OCI-LY7 (cell line): ENCODE measurements at regions not wholly inside any gene's neighbourhood (a gene's known extent, or its start where the extent isn't known, plus 50 kb on each side); places are given as distances from the start of the nearest gene placed in this dataset.

Experiments used
- BruUV-seq: library from RNA; stranded (reverse); fragments of 400-500 nt; replicated peaks from 2 replicates; lab custom pipeline; 2021; lab: Mats Ljungman, UMichigan
- CTCF ChIA-PET: fragments of 300-600 bp; sonication (Branson Sonifier 250); formaldehyde crosslinking; loops from one replicate; lab custom pipeline; 2022; ENCODE audit warnings: antibody characterized with exemption; ENCODE audit not compliant: unreplicated experiment; lab: Charles Lee
- POLR2A ChIA-PET: fragments of 300-600 bp; sonication (Branson Sonifier 250); formaldehyde crosslinking; loops from one replicate; lab custom pipeline; 2022; ENCODE audit warnings: antibody characterized with exemption; lab: Charles Lee
- DNase-seq: peaks from one replicate; pipeline ENCODE4 v3.0.0-alpha.2; 2015; ENCODE audit warnings: low spot score
- H2AFZ ChIP-seq: fragments of 200-600 bp; sonication (generic), shearing (Covaris generic); 2 replicates; pipeline ENCODE4 v1.6.1; 2014; ENCODE audit warnings: mild to moderate bottlenecking, antibody characterized with exemption, low read length, moderate library complexity
- H3K27ac ChIP-seq: fragments of 200-600 bp; sonication (generic); 2 replicates; pipeline ENCODE4 v1.5.1; 2014; ENCODE audit warnings: mixed run types, low read depth, mild to moderate bottlenecking, moderate library complexity, low read length, inconsistent platforms; ENCODE audit not compliant: poor library complexity, severe bottlenecking
- H3K36me3 ChIP-seq: fragments of 200-600 bp; sonication (generic); 2 replicates; pipeline ENCODE4 v1.6.1; 2014; ENCODE audit warnings: mild to moderate bottlenecking, antibody characterized with exemption, low read length, moderate library complexity, mixed read lengths; ENCODE audit not compliant: insufficient read depth
- H3K4me1 ChIP-seq: fragments of 200-600 bp; sonication (generic); 2 replicates; pipeline ENCODE4 v1.5.1; 2014; ENCODE audit warnings: mild to moderate bottlenecking, low read length; ENCODE audit not compliant: insufficient read depth, poor library complexity, severe bottlenecking
- H3K4me2 ChIP-seq: fragments of 200-600 bp; sonication (generic); 2 replicates; pipeline ENCODE4 v1.6.1; 2014; ENCODE audit warnings: mild to moderate bottlenecking, low read length
- H3K4me3 ChIP-seq: fragments of 200-600 bp; sonication (generic); 2 replicates; pipeline ENCODE4 v1.5.1; 2014; ENCODE audit warnings: mild to moderate bottlenecking, low read depth, low read length; ENCODE audit not compliant: poor library complexity, severe bottlenecking
- H3K79me2 ChIP-seq: fragments of 200-600 bp; sonication (generic); 2 replicates; pipeline ENCODE4 v1.6.1; 2016; ENCODE audit warnings: low read depth, mild to moderate bottlenecking, low read length, moderate library complexity, mixed read lengths; ENCODE audit not compliant: insufficient read depth
- H3K9me2 ChIP-seq: fragments of 200-600 bp; sonication (generic); 2 replicates; pipeline ENCODE4 v1.6.1; 2016; ENCODE audit warnings: mild to moderate bottlenecking, low read length, mixed read lengths; ENCODE audit not compliant: insufficient read depth
- H3K9me3 ChIP-seq: fragments of 200-600 bp; sonication (generic); 2 replicates; pipeline ENCODE4 v1.6.1; 2014; ENCODE audit warnings: mild to moderate bottlenecking, mixed run types, low read length, mixed read lengths
- H4K20me1 ChIP-seq: fragments of 200-600 bp; sonication (generic); 2 replicates; pipeline ENCODE4 v1.6.1; 2014; ENCODE audit warnings: mild to moderate bottlenecking, antibody characterized with exemption, low read length, moderate library complexity, mixed read lengths; ENCODE audit not compliant: insufficient read depth
- EZH2phosphoT487 ChIP-seq: fragments of 200-600 bp; sonication (generic); IDR thresholded peaks from 2 replicates; pipeline ENCODE4 v1.6.1; 2018; ENCODE audit warnings: low read depth, borderline replicate concordance, mild to moderate bottlenecking, mixed run types, antibody characterized with exemption, low read length, moderate library complexity, mixed read lengths
- intact Hi-C: fragments of 100-400 bp; cut with micrococcal nuclease; formaldehyde crosslinking; loops from one replicate; pipeline ENCODE4 v1.10.0; 2022; ENCODE audit not compliant: unreplicated experiment
- TF ChIP-seq, protein P1 (sequence below): fragments of 200-600 bp; sonication (generic); conservative IDR thresholded peaks from 2 replicates; pipeline ENCODE4 v1.5.1; 2014; ENCODE audit warnings: mild to moderate bottlenecking, antibody characterized with exemption, low read length, moderate library complexity, mixed read lengths

DNA sequence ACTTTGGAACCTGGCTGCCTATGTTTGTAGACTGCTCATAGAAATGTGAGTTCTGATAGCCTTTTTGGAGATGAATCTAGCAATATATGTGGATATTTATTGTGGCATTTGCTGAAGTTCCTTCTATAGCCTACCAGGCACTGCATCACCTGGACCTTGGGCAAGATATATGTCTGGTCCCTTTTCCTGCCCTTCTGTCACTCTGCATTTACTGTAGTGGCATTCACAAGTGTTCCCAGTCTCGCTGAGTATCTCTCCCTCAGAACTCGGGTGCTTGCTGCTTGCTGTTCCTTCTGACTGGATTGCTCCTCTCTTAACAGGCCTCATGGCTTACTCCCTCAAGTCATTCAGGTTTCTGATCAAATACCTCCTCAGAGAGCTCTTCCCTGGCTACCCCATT is 145.0 kb downstream of the UBE2E3 start:
- BruUV-seq, result no TSS peak
- POLR2A ChIA-PET, result interaction anchor here (0.6 to 1.4 kb wide), 4 partner anchors 20 to 179 kb away, joined by 3 to 4 read pairs (median 4); no protein-coding TSS in a partner anchor
- H3K4me1 ChIP-seq, result no peaks in the 10 kb centered on the region

DNA sequence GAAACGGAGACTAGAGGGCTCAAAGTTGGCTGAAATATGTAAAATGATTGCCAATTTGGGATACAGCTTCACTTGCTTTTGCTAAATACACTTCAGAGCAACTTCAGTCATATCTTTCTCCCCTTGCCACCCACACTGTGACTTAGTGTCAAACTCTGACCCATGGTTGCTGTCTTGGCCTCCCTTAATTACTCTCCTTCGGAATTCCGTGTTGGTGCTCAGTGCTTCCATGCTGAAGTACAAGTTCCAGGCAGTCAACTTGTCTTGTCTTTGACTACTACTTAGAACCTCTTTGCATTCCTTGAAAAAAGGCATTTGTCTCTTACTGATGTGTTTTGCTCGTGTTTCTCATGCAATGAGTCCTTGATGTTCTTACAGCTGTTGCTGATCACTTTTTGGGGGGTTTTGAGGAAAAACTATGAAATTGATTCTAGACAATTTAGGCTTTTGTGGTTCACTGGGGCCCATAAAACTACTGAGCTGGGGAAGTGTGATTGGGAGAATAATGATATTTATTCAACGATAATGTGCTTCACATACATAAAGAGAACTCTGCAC is 146.0 kb downstream of the UBE2E3 start:
- Histone ChIP-seq H3K4me3 (no peak overlapping the region), H4K20me1 (no peaks in the 10 kb centered on the region), H3K9me3 (no peaks in the 10 kb centered on the region), H3K27ac (no peak overlapping the region), H2AFZ (no peak overlapping the region), H3K79me2 (no peaks in the 10 kb centered on the region), H3K4me2 (no peak overlapping the region), H3K9me2 (no peaks in the 10 kb centered on the region), H3K4me1 (no peaks in the 10 kb centered on the region), H3K36me3 (no peaks in the 10 kb centered on the region)
- no peak for DNase-seq
- CTCF ChIA-PET, result no interaction called here
- intact Hi-C loops, result no loop called here
- TF ChIP-seq, protein P1, sequence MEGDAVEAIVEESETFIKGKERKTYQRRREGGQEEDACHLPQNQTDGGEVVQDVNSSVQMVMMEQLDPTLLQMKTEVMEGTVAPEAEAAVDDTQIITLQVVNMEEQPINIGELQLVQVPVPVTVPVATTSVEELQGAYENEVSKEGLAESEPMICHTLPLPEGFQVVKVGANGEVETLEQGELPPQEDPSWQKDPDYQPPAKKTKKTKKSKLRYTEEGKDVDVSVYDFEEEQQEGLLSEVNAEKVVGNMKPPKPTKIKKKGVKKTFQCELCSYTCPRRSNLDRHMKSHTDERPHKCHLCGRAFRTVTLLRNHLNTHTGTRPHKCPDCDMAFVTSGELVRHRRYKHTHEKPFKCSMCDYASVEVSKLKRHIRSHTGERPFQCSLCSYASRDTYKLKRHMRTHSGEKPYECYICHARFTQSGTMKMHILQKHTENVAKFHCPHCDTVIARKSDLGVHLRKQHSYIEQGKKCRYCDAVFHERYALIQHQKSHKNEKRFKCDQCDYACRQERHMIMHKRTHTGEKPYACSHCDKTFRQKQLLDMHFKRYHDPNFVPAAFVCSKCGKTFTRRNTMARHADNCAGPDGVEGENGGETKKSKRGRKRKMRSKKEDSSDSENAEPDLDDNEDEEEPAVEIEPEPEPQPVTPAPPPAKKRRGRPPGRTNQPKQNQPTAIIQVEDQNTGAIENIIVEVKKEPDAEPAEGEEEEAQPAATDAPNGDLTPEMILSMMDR, result no peak
- TF ChIP-seq EZH2phosphoT487, result no peak
- POLR2A ChIA-PET, result interaction anchor here (1.3 to 1.5 kb wide), 3 partner anchors 8 to 34 kb away, joined by 3 to 5 read pairs (median 4); no protein-coding TSS in a partner anchor
- BruUV-seq, result no TSS peak

More for the DNA sequence above, 145.0 kb downstream of the UBE2E3 start:
- no peak overlapping the region for H3K4me2 ChIP-seq
- CTCF ChIA-PET, result no interaction called here
- DNase-seq, result no peak
- no peaks in the 10 kb centered on the region for H3K9me2 ChIP-seq
- TF ChIP-seq, protein P1, result no peak
- no peak for TF ChIP-seq EZH2phosphoT487
- H3K9me3 ChIP-seq, result no peaks in the 10 kb centered on the region
- no peak overlapping the region for H3K4me3 ChIP-seq
- no peak overlapping the region for H3K27ac ChIP-seq
- H2AFZ ChIP-seq, result no peak overlapping the region
- no peaks in the 10 kb centered on the region for H3K36me3 ChIP-seq
- no peaks in the 10 kb centered on the region for H3K79me2 ChIP-seq
- intact Hi-C loops, result no loop called here
- H4K20me1 ChIP-seq, result no peaks in the 10 kb centered on the region

DNA sequence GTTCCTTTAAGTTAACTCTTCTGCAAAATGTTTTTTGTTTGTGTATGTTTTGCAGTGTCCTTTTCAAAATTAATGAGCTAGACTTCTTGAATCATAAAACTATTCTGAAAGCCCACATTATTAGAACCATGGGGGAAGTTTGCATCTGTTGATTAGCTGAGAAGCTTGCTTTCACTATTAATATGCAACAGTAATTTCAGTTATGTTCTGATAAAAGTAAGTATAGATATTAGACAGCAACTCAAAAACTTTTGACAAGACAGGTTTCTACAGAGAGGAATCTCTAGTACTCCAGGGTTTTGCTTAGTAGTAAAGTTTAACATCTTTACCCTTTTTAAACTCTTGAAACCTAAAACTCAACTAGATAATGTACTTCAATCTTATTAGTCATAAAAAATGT is 147.8 kb downstream of the UBE2E3 start:
- Histone ChIP-seq H3K4me1 (no peaks in the 10 kb centered on the region), H2AFZ (no peak overlapping the region), H3K9me2 (no peaks in the 10 kb centered on the region), H3K4me2 (no peak overlapping the region), H4K20me1 (no peaks in the 10 kb centered on the region), H3K36me3 (no peaks in the 10 kb centered on the region), H3K27ac (no peak overlapping the region), H3K9me3 (no peaks in the 10 kb centered on the region), H3K79me2 (no peaks in the 10 kb centered on the region), H3K4me3 (no peak overlapping the region)
- no TSS peak for BruUV-seq
- CTCF ChIA-PET, result no interaction called here
- intact Hi-C loops, result no loop called here
- POLR2A ChIA-PET, result interaction anchor here (0.6 to 1.5 kb wide), 5 partner anchors 10 to 816 kb away, joined by 3 to 5 read pairs (median 3); no protein-coding TSS in a partner anchor
- TF ChIP-seq, protein P1, result no peak
- TF ChIP-seq EZH2phosphoT487, result no peak
- no peak for DNase-seq
